Stimulated activated CD4-positive, alpha-beta T cell treated with anti-CD3 and anti-CD28 coated beads, TNF-alpha, amount 100 ng/mL, for 48 hours (primary cell): ENCODE measurements at regions not wholly inside any gene's neighbourhood (a gene's known extent, or its start where the extent isn't known, plus 50 kb on each side); places are given as distances from the start of the nearest gene placed in this dataset.

Experiments used
- DNase-seq, 3 donors: peaks; one replicate each; pipeline ENCODE4 v3.0.0-alpha.2; 2020; ENCODE audit warnings: low read depth in 3 of 3

- DNase-seq = no peak
These were observed 1679.2 kb upstream of the TENM3 start for GRCh38 chr4:180564026-180564425.

- no peak for DNase-seq
These were observed 1678.8 kb upstream of the TENM3 start for GRCh38 chr4:180564448-180564847.

GRCh38 chr4:180565856-180566431 lies 1677.3 kb upstream of the TENM3 start:
- no peak for DNase-seq

GRCh38 chr4:180566492-180566891 lies 1676.7 kb upstream of the TENM3 start:
- no peak for DNase-seq

- no peak for DNase-seq
These were observed 1676.1 kb upstream of the TENM3 start for GRCh38 chr4:180567080-180567479.

- no peak for DNase-seq
These were observed 1671.6 kb upstream of the TENM3 start for GRCh38 chr4:180571516-180572055.

- no peak for DNase-seq
These were observed 1665.0 kb upstream of the TENM3 start for GRCh38 chr4:180578175-180578574.

GRCh38 chr4:180581061-180581460 lies 1662.1 kb upstream of the TENM3 start:
- no peak for DNase-seq

- DNase-seq = no peak
These were observed 1655.8 kb upstream of the TENM3 start for GRCh38 chr4:180587379-180587778.

GRCh38 chr4:180589575-180589974 lies 1653.6 kb upstream of the TENM3 start:
- no peak for DNase-seq

GRCh38 chr4:180596888-180597483 lies 1646.2 kb upstream of the TENM3 start:
- no peak for DNase-seq

GRCh38 chr4:180598281-180598680 lies 1644.9 kb upstream of the TENM3 start:
- no peak for DNase-seq

GRCh38 chr4:180603791-180604190 lies 1639.4 kb upstream of the TENM3 start:
- no peak for DNase-seq

- DNase-seq = no peak
These were observed 1632.9 kb upstream of the TENM3 start for GRCh38 chr4:180610324-180610723.

GRCh38 chr4:180615746-180616145 lies 1627.5 kb upstream of the TENM3 start:
- no peak for DNase-seq

- no peak for DNase-seq
These were observed 1626.0 kb upstream of the TENM3 start for GRCh38 chr4:180617196-180617595.

GRCh38 chr4:180618396-180618795 lies 1624.8 kb upstream of the TENM3 start:
- DNase-seq = no peak

- DNase-seq = no peak
These were observed 1623.8 kb upstream of the TENM3 start for GRCh38 chr4:180619440-180619839.

GRCh38 chr4:180622254-180622653 lies 1620.9 kb upstream of the TENM3 start:
- no peak for DNase-seq

- no peak for DNase-seq
These were observed 1617.5 kb upstream of the TENM3 start for GRCh38 chr4:180625653-180626052.

- DNase-seq = no peak
These were observed 1613.1 kb upstream of the TENM3 start for GRCh38 chr4:180630012-180630665.

GRCh38 chr4:180634306-180634705 lies 1608.9 kb upstream of the TENM3 start:
- DNase-seq = no peak

GRCh38 chr4:180635281-180635680 lies 1607.9 kb upstream of the TENM3 start:
- DNase-seq = no peak
